ENCODE measurements at regions not wholly inside any gene's neighbourhood (a gene's known extent, or its start where the extent isn't known, plus 50 kb on each side); places are given as distances from the start of the nearest gene placed in this dataset.

DNA sequence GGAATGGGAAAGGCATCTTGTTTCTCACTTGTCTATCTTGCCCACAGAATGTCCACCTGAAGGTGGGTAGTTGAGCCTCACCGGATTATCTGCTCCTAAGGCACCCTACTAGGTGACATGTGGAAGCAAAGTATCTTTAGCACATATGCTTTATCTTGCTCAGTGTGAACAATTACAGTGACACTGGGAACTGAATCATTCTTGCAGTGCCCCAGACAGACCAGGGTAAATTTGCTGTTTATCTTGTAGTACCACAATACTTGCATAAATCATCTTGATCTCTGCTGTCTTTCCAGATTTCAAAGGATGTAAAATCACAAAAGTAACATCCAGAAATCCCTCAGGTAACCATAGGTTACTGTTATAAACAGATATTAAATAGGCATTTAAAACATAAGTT is 930.0 kb upstream of the INTU start:
- ATAC-seq, result no peak
- TF ChIP-seq ARNTL (CRISPR knock-in tag; IDR thresholded peaks at IDR 0.05; ENCODE audit: borderline replicate concordance, low read depth) (no peak), SNAI2 (CRISPR knock-in tag; IDR thresholded peaks at IDR 0.05) (no peak), CSDC2 (CRISPR knock-in tag; IDR thresholded peaks at IDR 0.05) (no peak), ZNF70 (CRISPR knock-in tag; IDR thresholded peaks at IDR 0.05) (no peak)

GRCh38 chr4:126705266-126705665 is 927.5 kb upstream of the INTU start:
- no peak for ATAC-seq
- TF ChIP-seq ZNF8 (CRISPR knock-in tag; IDR thresholded peaks at IDR 0.05) (no peak), CREB5 (CRISPR knock-in tag; IDR thresholded peaks at IDR 0.05; ENCODE audit: low read depth) (no peak), RARB (CRISPR knock-in tag; IDR thresholded peaks at IDR 0.05) (no peak), ZNF565 (CRISPR knock-in tag; conservative IDR thresholded peaks at IDR 0.05; ENCODE audit: low read depth) (no peak), ISL1 (CRISPR knock-in tag; IDR thresholded peaks at IDR 0.05) (no peak), OSR1 (CRISPR knock-in tag; IDR thresholded peaks at IDR 0.05) (no peak), ZC3H10 (CRISPR knock-in tag; IDR thresholded peaks at IDR 0.05) (no peak), ESRRG (CRISPR knock-in tag; IDR thresholded peaks at IDR 0.05) (no peak), GLIS3 (CRISPR knock-in tag; IDR thresholded peaks at IDR 0.05) (no peak), ZFP3 (CRISPR knock-in tag; IDR thresholded peaks at IDR 0.05) (no peak), ARNTL (CRISPR knock-in tag; IDR thresholded peaks at IDR 0.05; ENCODE audit: borderline replicate concordance, low read depth) (no peak), CSRNP3 (CRISPR knock-in tag; IDR thresholded peaks at IDR 0.05) (no peak), BACH2 (CRISPR knock-in tag; IDR thresholded peaks at IDR 0.05; ENCODE audit: borderline replicate concordance) (no peak)

- ATAC-seq, result no peak
- TF ChIP-seq TCF4 (CRISPR knock-in tag; IDR thresholded peaks at IDR 0.05; ENCODE audit: borderline replicate concordance) (no peak), CREB5 (CRISPR knock-in tag; IDR thresholded peaks at IDR 0.05; ENCODE audit: low read depth) (no peak)
These were observed 924.0 kb upstream of the INTU start for GRCh38 chr4:126708716-126709115.

DNA sequence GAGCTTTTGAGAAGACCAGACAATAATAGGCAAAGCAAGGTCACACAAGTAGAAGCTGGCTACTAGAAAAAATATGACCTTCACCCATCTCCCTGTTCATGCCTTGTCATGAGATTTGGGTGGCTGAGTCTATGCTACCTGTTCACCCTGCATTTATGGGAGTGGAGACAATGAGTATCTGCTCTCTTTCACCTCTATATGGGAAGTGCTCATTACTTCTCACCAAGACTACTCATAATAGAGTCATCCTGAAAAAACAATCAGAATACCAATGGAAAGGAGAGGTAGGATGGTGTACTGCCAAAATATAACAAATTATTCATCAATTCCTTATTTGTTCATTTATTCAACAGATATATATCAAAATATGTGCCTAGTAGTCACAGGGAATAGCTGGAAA is 921.8 kb upstream of the INTU start:
- ATAC-seq, result no peak
- TF ChIP-seq ZNF70 (CRISPR knock-in tag; IDR thresholded peaks at IDR 0.05), result no peak
- no peak for TF ChIP-seq ARNTL (CRISPR knock-in tag; IDR thresholded peaks at IDR 0.05; ENCODE audit: borderline replicate concordance, low read depth)
- TF ChIP-seq TCF4 (CRISPR knock-in tag; IDR thresholded peaks at IDR 0.05; ENCODE audit: borderline replicate concordance), result no peak
- TF ChIP-seq BACH2 (CRISPR knock-in tag; IDR thresholded peaks at IDR 0.05; ENCODE audit: borderline replicate concordance), result no peak
- TF ChIP-seq CSDC2 (CRISPR knock-in tag; IDR thresholded peaks at IDR 0.05), result no peak
- TF ChIP-seq CSRNP3 (CRISPR knock-in tag; IDR thresholded peaks at IDR 0.05), result no peak

GRCh38 chr4:126715067-126715466 is 917.7 kb upstream of the INTU start:
- no peak for ATAC-seq
- TF ChIP-seq OSR1 (CRISPR knock-in tag; IDR thresholded peaks at IDR 0.05) (no peak), SNAI2 (CRISPR knock-in tag; IDR thresholded peaks at IDR 0.05) (no peak), ZNF565 (CRISPR knock-in tag; conservative IDR thresholded peaks at IDR 0.05; ENCODE audit: low read depth) (no peak), ZFP30 (CRISPR knock-in tag; IDR thresholded peaks at IDR 0.05) (no peak), RARB (CRISPR knock-in tag; IDR thresholded peaks at IDR 0.05) (no peak), TOX (CRISPR knock-in tag; IDR thresholded peaks at IDR 0.05; ENCODE audit: borderline replicate concordance) (no peak), CREB5 (CRISPR knock-in tag; IDR thresholded peaks at IDR 0.05; ENCODE audit: low read depth) (no peak), CSRNP3 (CRISPR knock-in tag; IDR thresholded peaks at IDR 0.05) (no peak)
